ENCODE measurements at regions not wholly inside any gene's neighbourhood (a gene's known extent, or its start where the extent isn't known, plus 50 kb on each side); places are given as distances from the start of the nearest gene placed in this dataset.

DNA sequence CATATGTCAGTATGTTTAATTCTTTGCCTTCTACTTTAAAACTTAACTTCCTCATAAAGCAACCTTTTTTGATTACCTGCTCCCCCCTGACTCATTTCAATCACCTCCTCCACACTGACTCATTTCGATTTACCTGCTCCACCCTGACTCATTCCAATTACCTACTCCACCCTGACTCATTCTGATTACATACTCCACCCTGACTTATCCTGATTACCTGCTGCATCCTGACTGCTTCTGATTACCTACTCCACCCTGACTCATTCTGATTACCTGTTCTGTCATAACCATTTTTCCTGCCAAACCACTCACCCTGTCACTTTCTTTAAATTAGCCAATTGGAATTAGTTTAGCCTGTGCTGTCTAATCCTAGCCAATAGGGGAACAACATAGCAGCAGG is 263.6 kb downstream of the DDX3Y start:
- DNase-seq (ENCODE audit: low read depth, low spot score): no peak
- ChIA-PET POLR2A (no interaction called here), CTCF (no interaction called here)
- TF ChIP-seq, protein P1, sequence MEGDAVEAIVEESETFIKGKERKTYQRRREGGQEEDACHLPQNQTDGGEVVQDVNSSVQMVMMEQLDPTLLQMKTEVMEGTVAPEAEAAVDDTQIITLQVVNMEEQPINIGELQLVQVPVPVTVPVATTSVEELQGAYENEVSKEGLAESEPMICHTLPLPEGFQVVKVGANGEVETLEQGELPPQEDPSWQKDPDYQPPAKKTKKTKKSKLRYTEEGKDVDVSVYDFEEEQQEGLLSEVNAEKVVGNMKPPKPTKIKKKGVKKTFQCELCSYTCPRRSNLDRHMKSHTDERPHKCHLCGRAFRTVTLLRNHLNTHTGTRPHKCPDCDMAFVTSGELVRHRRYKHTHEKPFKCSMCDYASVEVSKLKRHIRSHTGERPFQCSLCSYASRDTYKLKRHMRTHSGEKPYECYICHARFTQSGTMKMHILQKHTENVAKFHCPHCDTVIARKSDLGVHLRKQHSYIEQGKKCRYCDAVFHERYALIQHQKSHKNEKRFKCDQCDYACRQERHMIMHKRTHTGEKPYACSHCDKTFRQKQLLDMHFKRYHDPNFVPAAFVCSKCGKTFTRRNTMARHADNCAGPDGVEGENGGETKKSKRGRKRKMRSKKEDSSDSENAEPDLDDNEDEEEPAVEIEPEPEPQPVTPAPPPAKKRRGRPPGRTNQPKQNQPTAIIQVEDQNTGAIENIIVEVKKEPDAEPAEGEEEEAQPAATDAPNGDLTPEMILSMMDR (IDR thresholded peaks at IDR 0.05; ENCODE audit: insufficient read depth, low read length, missing control alignments): no peak
- no peak overlapping the region for H3K4me3 ChIP-seq (ENCODE audit: low read depth, low read length)
